ENCODE measurements at regions not wholly inside any gene's neighbourhood (a gene's known extent, or its start where the extent isn't known, plus 50 kb on each side); places are given as distances from the start of the nearest gene placed in this dataset.

GRCh38 chr2:58991357-58991756, 750.2 kb upstream of the FANCL start:
- H3K4me3 ChIP-seq (ENCODE audit: low read depth, low read length), result no peak overlapping the region
- no peak for TF ChIP-seq CTCF (IDR thresholded peaks at IDR 0.05; ENCODE audit: low read depth, low read length)

- no peak for TF ChIP-seq CTCF (IDR thresholded peaks at IDR 0.05; ENCODE audit: low read depth, low read length)
- H3K4me3 ChIP-seq (ENCODE audit: low read depth, low read length), result no peak overlapping the region
These were observed 744.4 kb upstream of the FANCL start for GRCh38 chr2:58985541-58985940.

GRCh38 chr2:58984731-58985130, 743.6 kb upstream of the FANCL start:
- TF ChIP-seq CTCF (IDR thresholded peaks at IDR 0.05; ENCODE audit: low read depth, low read length), result no peak
- no peak overlapping the region for H3K4me3 ChIP-seq (ENCODE audit: low read depth, low read length)

- TF ChIP-seq CTCF (IDR thresholded peaks at IDR 0.05; ENCODE audit: low read depth, low read length), result no peak
- no peak overlapping the region for H3K4me3 ChIP-seq (ENCODE audit: low read depth, low read length)
These were observed 742.0 kb upstream of the FANCL start for GRCh38 chr2:58983111-58983510.

GRCh38 chr2:58981237-58981636, 740.1 kb upstream of the FANCL start:
- no peak for TF ChIP-seq CTCF (IDR thresholded peaks at IDR 0.05; ENCODE audit: low read depth, low read length)
- no peak overlapping the region for H3K4me3 ChIP-seq (ENCODE audit: low read depth, low read length)

DNA sequence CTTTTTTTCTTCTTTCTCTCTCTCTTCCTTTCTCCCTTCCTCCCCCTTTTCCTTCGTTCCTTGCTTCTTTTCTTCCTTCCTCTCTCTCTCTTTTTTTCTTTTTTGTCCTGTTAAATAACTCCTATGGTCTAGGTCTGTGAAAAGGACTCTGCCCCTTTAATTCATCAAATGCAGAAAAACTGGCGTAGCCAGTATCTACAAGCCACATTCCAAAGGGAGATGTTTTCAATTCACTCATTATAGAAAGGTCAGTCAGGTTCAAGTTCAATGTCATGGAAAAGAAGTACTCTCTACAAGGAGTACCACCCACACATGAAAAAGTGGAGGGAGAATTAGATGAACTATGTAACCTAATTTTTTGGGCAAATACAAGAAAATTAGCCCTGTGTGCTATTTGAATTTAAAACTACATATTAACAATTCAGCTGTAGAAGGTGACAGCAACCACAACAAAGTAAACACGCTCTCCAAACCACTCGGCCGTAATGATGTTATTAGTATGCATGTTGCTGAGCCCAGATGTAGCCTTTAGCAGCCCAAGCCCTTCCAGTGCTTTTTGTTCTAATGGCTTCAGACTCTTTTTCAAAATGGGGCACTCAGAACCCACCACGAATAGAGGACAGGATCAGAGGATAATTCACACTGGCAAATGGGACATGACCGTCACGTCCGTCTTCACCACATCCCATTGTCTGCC, 735.4 kb upstream of the FANCL start:
- H3K4me3 ChIP-seq (ENCODE audit: low read depth, low read length), result no peak overlapping the region
- TF ChIP-seq CTCF (IDR thresholded peaks at IDR 0.05; ENCODE audit: low read depth, low read length), result no peak

GRCh38 chr2:58974881-58975280, 733.8 kb upstream of the FANCL start:
- H3K4me3 ChIP-seq (ENCODE audit: low read depth, low read length), result no peak overlapping the region

More at GRCh38 chr2:58974881-58975280, 733.8 kb upstream of the FANCL start:
- TF ChIP-seq CTCF (IDR thresholded peaks at IDR 0.05; ENCODE audit: low read depth, low read length), result no peak

Measured in WI38 (cell line).